HCT116 (cell line): ENCODE measurements at regions not wholly inside any gene's neighbourhood (a gene's known extent, or its start where the extent isn't known, plus 50 kb on each side); places are given as distances from the start of the nearest gene placed in this dataset.

Source experiments
- ATAC-seq: fragments of 200-7000 bp; cut with Tn5 transposase; 2 replicates; pipeline ENCODE4 v1.9.1; 2020; ENCODE audit warnings: mild to moderate bottlenecking, moderate library complexity
- BruUV-seq: library from RNA; stranded (reverse); fragments of 400-500 nt; replicated peaks from 2 replicates; lab custom pipeline; 2021; lab: Mats Ljungman, UMichigan
- CTCF ChIA-PET: fragments of 300-600 bp; sonication (Branson Sonifier 250); formaldehyde crosslinking; loops from one replicate; lab custom pipeline; 2021; ENCODE audit warnings: antibody characterized with exemption; lab: Charles Lee
- POLR2A ChIA-PET: fragments of 300-600, 350-600 bp; sonication (Branson Sonifier 250); formaldehyde crosslinking; loops from one replicate; lab custom pipeline; 2021; ENCODE audit warnings: antibody characterized with exemption; lab: Charles Lee
- RAD21 ChIA-PET, 2 experiments: fragments of 300-600 bp; sonication (Branson Sonifier 250); formaldehyde crosslinking; loops; one replicate each; lab custom pipeline; 2023; ENCODE audit warnings: low total read pairs in 2 of 2; ENCODE audit not compliant: uncharacterized antibody in 2 of 2, unreplicated experiment in 2 of 2, low non-redundant PET in 1 of 2; lab: Charles Lee
- DNase-seq: peaks from one replicate; pipeline ENCODE4 v3.0.0-alpha.2; 2010; ENCODE audit warnings: low read depth, low spot score
- H2AFZ ChIP-seq: fragments of 200-600 bp; shearing (Covaris generic), sonication (generic); 2 replicates; pipeline ENCODE4 v1.6.1; 2017; ENCODE audit warnings: low read depth, mixed run types, mixed read lengths, antibody characterized with exemption, low read length; ENCODE audit not compliant: poor library complexity, severe bottlenecking
- H3K27ac ChIP-seq: 2 replicates; pipeline ENCODE4 v1.5.1; 2012; ENCODE audit warnings: low read depth, low read length
- H3K27me3 ChIP-seq: fragments of 200-600 bp; sonication (generic); 2 replicates; pipeline ENCODE4 v1.6.1; 2016; ENCODE audit warnings: mixed run types, low read length, mixed read lengths; ENCODE audit not compliant: insufficient read depth
- H3K36me3 ChIP-seq, 2 experiments: fragments of 200-500 bp in 1 of 2; fragments of 200-600 bp in 1 of 2; sonication (Bioruptor generic) in 1 of 2; sonication (generic) in 1 of 2; 2 replicates each; pipeline versions ENCODE4 v1.5.1 to v1.6.1; 2014 to 2016; ENCODE audit warnings: low read length in 2 of 2, inconsistent platforms in 1 of 2, mixed read lengths in 1 of 2, mixed run types in 1 of 2; ENCODE audit not compliant: insufficient read depth in 2 of 2, control insufficient read depth in 1 of 2
- H3K4me1 ChIP-seq, 2 experiments: fragments of 200-600 bp in 1 of 2; sonication (generic) in 1 of 2; 2 replicates each; pipeline versions ENCODE4 v1.5.1 to v1.6.1; 2012 to 2017; ENCODE audit warnings: low read length in 2 of 2, inconsistent platforms in 1 of 2, mild to moderate bottlenecking in 1 of 2, mixed read lengths in 1 of 2, mixed run types in 1 of 2, moderate library complexity in 1 of 2; ENCODE audit not compliant: insufficient read depth in 2 of 2, control insufficient read depth in 1 of 2
- H3K4me2 ChIP-seq: fragments of 200-600 bp; sonication (generic); 2 replicates; pipeline ENCODE4 v1.6.1; 2017; ENCODE audit warnings: mixed run types, low read length, mixed read lengths
- H3K4me3 ChIP-seq, 2 experiments: fragments of 200-600 bp in 1 of 2; sonication (generic) in 1 of 2; replicated peaks in 1 of 2; 2 replicates each; pipeline ENCODE4 v1.5.1; 2011 to 2016; ENCODE audit warnings: low read length in 2 of 2, control low read depth in 1 of 2, low read depth in 1 of 2, mild to moderate bottlenecking in 1 of 2, mixed read lengths in 1 of 2, mixed run types in 1 of 2
- H3K79me2 ChIP-seq: fragments of 200-600 bp; sonication (generic); 2 replicates; pipeline ENCODE4 v1.6.1; 2017; ENCODE audit warnings: mild to moderate bottlenecking, mixed run types, low read length, moderate library complexity, mixed read lengths; ENCODE audit not compliant: insufficient read depth
- H3K9ac ChIP-seq: fragments of 200-600 bp; sonication (generic); 2 replicates; pipeline ENCODE4 v1.6.1; 2016; ENCODE audit warnings: low read length, mixed read lengths
- H3K9me2 ChIP-seq: fragments of 200-600 bp; sonication (generic), shearing (Covaris generic); 2 replicates; pipeline ENCODE4 v1.6.1; 2017; ENCODE audit warnings: mixed run types, mild to moderate bottlenecking, moderate library complexity; ENCODE audit not compliant: insufficient read depth
- H3K9me3 ChIP-seq, 2 experiments: fragments of 200-500 bp in 1 of 2; fragments of 200-600 bp in 1 of 2; sonication (Bioruptor generic) in 1 of 2; sonication (generic) in 1 of 2; 2 replicates each; pipeline ENCODE4 v1.6.1; 2014 to 2017; ENCODE audit warnings: low read length in 2 of 2, mixed read lengths in 2 of 2, inconsistent platforms in 1 of 2, low read depth in 1 of 2, mild to moderate bottlenecking in 1 of 2, mixed run types in 1 of 2, moderate library complexity in 1 of 2; ENCODE audit not compliant: control insufficient read depth in 1 of 2, insufficient read depth in 1 of 2
- H4K20me1 ChIP-seq: fragments of 200-600 bp; sonication (generic), shearing (Covaris generic); 2 replicates; pipeline ENCODE4 v1.6.1; 2017; ENCODE audit warnings: mixed run types, mild to moderate bottlenecking, moderate library complexity; ENCODE audit not compliant: insufficient read depth
- CEBPB ChIP-seq: IDR thresholded peaks from 2 replicates; pipeline ENCODE4 v1.6.1; 2012; ENCODE audit warnings: low read depth
- EGR1 ChIP-seq: IDR thresholded peaks from 2 replicates; pipeline ENCODE4 v1.6.1; 2012; ENCODE audit warnings: low read depth
- FOSL1 ChIP-seq: IDR thresholded peaks from 2 replicates; pipeline ENCODE4 v1.6.1; 2012; ENCODE audit warnings: low read depth
- JUND ChIP-seq: IDR thresholded peaks from 2 replicates; pipeline ENCODE4 v1.6.1; 2012
- POLR2A ChIP-seq: IDR thresholded peaks from 2 replicates; pipeline ENCODE4 v1.7.0; 2011; ENCODE audit warnings: borderline replicate concordance; ENCODE audit not compliant: insufficient read depth, insufficient read length; ENCODE audit errors: extremely low read depth
- POLR2AphosphoS5 ChIP-seq: IDR thresholded peaks from 2 replicates; pipeline ENCODE4 v1.6.1; 2011; ENCODE audit warnings: mild to moderate bottlenecking, low read depth, low read length, moderate library complexity
- SIN3A ChIP-seq: IDR thresholded peaks from 2 replicates; pipeline ENCODE4 v1.6.1; 2012; ENCODE audit warnings: low read depth
- SP1 ChIP-seq: IDR thresholded peaks from 2 replicates; pipeline ENCODE4 v1.6.1; 2012; ENCODE audit warnings: low read depth
- TCF7L2 ChIP-seq: IDR thresholded peaks from 2 replicates; pipeline ENCODE4 v1.7.0; 2011; ENCODE audit warnings: borderline replicate concordance, inconsistent platforms; ENCODE audit not compliant: insufficient read depth, insufficient read length; ENCODE audit errors: extremely low read depth
- YY1 ChIP-seq: IDR thresholded peaks from 2 replicates; pipeline ENCODE4 v1.6.1; 2011; ENCODE audit warnings: low read length, low read depth, moderate library complexity, mild to moderate bottlenecking; ENCODE audit not compliant: insufficient replicate concordance; ENCODE audit errors: extremely low read depth
- intact Hi-C: fragments of 100-400 bp; cut with micrococcal nuclease; formaldehyde crosslinking; loops from 2 replicates; pipeline ENCODE4 v1.10.0; 2022
- TF ChIP-seq, protein P1 (sequence below): IDR thresholded peaks from 2 replicates; pipeline ENCODE4 v1.6.1; 2012
- TF ChIP-seq, protein P2 (sequence below): IDR thresholded peaks from 2 replicates; pipeline ENCODE4 v1.6.1; 2012
- TF ChIP-seq, protein P3 (sequence below): IDR thresholded peaks from 2 replicates; pipeline ENCODE4 v1.6.1; 2011; ENCODE audit warnings: mild to moderate bottlenecking, low read length, moderate library complexity; ENCODE audit not compliant: insufficient replicate concordance; ENCODE audit errors: extremely low read depth
- TF ChIP-seq, protein P4 (sequence below): IDR thresholded peaks from 2 replicates; pipeline ENCODE4 v1.6.1; 2012; ENCODE audit warnings: low read depth

DNA sequence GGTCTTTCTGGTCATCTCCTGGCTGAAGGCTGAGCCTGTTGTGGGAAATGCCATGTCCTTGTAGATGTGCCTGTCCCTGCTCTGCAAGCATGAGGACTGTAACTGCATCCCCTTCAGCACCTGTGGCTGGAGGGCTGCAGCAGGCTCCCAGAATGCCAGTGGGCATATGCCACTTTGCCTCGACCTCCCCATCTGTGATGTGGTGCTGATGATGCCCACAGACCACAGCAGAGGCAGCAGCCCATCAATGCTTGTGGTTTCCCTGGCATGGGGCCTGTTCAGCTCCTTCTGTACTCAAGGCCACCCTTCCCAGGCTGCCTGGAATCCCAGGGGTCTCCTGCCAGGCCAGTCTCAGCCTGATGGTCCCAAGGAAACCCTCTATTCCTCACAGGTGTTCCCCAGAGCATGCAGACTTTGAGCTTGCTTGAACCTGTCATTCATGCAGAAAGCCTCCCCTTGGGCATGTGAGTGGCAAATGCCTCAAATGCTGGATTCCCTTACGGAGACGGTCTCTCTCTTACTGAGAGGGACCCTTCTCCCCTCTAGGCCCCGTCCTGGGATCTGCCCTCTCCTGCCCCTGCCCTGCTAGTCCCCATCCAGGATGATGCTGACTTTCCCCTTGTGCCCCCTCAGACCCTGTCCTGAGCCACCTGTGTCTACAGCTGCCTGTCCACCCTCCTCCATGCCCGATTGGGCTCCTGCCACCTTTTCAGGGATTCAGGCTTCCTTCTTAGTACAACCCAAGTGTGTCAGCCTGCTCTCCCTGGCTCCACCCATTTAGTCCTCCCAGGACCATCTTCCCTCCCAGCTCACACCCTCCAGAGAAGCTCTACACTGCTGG is 50.9 kb upstream of the ANTXRL start:
- Histone ChIP-seq H3K36me3 (no peaks in the 10 kb centered on the region), H3K4me3 (no peak overlapping the region), H3K27ac (no peak overlapping the region), H3K79me2 (no peaks in the 10 kb centered on the region), H3K27me3 (no peaks in the 10 kb centered on the region), H3K4me2 (no peak overlapping the region), H4K20me1 (no peaks in the 10 kb centered on the region), H3K9me2 (no peaks in the 10 kb centered on the region), H2AFZ (no peak overlapping the region), H3K4me1 (no peaks in the 10 kb centered on the region), H3K9ac (no peak overlapping the region), H3K9me3 (no peaks in the 10 kb centered on the region)
- ChIA-PET CTCF (no interaction called here), RAD21 (no interaction called here), POLR2A (no interaction called here)
- intact Hi-C loops = no loop called here
- DNase-seq = no peak
- BruUV-seq = no TSS peak
- no peak for ATAC-seq
- TF ChIP-seq YY1 (no peak), FOSL1 (no peak)
- TF ChIP-seq, protein P1, sequence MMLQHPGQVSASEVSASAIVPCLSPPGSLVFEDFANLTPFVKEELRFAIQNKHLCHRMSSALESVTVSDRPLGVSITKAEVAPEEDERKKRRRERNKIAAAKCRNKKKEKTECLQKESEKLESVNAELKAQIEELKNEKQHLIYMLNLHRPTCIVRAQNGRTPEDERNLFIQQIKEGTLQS = no peak

DNA sequence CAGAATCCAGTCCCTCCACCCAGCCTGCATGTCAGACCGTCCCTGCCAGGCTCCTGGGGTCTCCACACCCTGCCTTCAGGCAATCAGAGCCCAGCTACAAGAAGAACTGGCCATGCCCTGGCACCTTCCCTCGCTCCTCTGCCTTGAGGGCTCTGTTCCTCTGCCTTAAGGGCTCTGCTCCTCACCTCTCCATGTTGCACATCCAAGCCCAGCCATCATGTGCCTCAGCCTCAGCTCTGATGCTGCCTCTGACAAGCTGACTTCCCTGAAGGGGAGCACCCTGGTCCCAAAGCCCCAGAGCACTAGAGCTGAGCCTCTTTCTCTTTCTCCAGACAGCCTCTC is 50.3 kb upstream of the ANTXRL start:
- no peaks in the 10 kb centered on the region for H3K27me3 ChIP-seq
- no TSS peak for BruUV-seq
- no peak overlapping the region for H3K4me2 ChIP-seq
- TF ChIP-seq JUND = no peak
- TF ChIP-seq YY1 = no peak
- no peak for TF ChIP-seq POLR2AphosphoS5
- TF ChIP-seq, protein P2, sequence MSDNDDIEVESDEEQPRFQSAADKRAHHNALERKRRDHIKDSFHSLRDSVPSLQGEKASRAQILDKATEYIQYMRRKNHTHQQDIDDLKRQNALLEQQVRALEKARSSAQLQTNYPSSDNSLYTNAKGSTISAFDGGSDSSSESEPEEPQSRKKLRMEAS = no peak
- no peak for TF ChIP-seq SP1
- no peak for TF ChIP-seq TCF7L2
- TF ChIP-seq, protein P3, sequence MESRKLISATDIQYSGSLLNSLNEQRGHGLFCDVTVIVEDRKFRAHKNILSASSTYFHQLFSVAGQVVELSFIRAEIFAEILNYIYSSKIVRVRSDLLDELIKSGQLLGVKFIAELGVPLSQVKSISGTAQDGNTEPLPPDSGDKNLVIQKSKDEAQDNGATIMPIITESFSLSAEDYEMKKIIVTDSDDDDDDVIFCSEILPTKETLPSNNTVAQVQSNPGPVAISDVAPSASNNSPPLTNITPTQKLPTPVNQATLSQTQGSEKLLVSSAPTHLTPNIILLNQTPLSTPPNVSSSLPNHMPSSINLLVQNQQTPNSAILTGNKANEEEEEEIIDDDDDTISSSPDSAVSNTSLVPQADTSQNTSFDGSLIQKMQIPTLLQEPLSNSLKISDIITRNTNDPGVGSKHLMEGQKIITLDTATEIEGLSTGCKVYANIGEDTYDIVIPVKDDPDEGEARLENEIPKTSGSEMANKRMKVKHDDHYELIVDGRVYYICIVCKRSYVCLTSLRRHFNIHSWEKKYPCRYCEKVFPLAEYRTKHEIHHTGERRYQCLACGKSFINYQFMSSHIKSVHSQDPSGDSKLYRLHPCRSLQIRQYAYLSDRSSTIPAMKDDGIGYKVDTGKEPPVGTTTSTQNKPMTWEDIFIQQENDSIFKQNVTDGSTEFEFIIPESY = no peak
- no peak for TF ChIP-seq CEBPB
- TF ChIP-seq EGR1 = no peak
- no peak for TF ChIP-seq FOSL1
- TF ChIP-seq POLR2A = no peak
- TF ChIP-seq SIN3A = no peak
- TF ChIP-seq, protein P4, sequence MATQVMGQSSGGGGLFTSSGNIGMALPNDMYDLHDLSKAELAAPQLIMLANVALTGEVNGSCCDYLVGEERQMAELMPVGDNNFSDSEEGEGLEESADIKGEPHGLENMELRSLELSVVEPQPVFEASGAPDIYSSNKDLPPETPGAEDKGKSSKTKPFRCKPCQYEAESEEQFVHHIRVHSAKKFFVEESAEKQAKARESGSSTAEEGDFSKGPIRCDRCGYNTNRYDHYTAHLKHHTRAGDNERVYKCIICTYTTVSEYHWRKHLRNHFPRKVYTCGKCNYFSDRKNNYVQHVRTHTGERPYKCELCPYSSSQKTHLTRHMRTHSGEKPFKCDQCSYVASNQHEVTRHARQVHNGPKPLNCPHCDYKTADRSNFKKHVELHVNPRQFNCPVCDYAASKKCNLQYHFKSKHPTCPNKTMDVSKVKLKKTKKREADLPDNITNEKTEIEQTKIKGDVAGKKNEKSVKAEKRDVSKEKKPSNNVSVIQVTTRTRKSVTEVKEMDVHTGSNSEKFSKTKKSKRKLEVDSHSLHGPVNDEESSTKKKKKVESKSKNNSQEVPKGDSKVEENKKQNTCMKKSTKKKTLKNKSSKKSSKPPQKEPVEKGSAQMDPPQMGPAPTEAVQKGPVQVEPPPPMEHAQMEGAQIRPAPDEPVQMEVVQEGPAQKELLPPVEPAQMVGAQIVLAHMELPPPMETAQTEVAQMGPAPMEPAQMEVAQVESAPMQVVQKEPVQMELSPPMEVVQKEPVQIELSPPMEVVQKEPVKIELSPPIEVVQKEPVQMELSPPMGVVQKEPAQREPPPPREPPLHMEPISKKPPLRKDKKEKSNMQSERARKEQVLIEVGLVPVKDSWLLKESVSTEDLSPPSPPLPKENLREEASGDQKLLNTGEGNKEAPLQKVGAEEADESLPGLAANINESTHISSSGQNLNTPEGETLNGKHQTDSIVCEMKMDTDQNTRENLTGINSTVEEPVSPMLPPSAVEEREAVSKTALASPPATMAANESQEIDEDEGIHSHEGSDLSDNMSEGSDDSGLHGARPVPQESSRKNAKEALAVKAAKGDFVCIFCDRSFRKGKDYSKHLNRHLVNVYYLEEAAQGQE = no peak
- no peaks in the 10 kb centered on the region for H3K36me3 ChIP-seq
- no peaks in the 10 kb centered on the region for H4K20me1 ChIP-seq
- RAD21 ChIA-PET = no interaction called here
- H3K4me3 ChIP-seq = no peak overlapping the region
- no peak overlapping the region for H3K9ac ChIP-seq
- no peaks in the 10 kb centered on the region for H3K79me2 ChIP-seq
- no peaks in the 10 kb centered on the region for H3K4me1 ChIP-seq
- DNase-seq (no peak), ATAC-seq (no peak)
- CTCF ChIA-PET = no interaction called here
- POLR2A ChIA-PET = no interaction called here
- no peaks in the 10 kb centered on the region for H3K9me3 ChIP-seq
- no peak overlapping the region for H3K27ac ChIP-seq
- H2AFZ ChIP-seq = no peak overlapping the region
- H3K9me2 ChIP-seq = no peaks in the 10 kb centered on the region
- intact Hi-C loops = no loop called here
